ENCODE measurements at regions not wholly inside any gene's neighbourhood (a gene's known extent, or its start where the extent isn't known, plus 50 kb on each side); places are given as distances from the start of the nearest gene placed in this dataset.

DNA sequence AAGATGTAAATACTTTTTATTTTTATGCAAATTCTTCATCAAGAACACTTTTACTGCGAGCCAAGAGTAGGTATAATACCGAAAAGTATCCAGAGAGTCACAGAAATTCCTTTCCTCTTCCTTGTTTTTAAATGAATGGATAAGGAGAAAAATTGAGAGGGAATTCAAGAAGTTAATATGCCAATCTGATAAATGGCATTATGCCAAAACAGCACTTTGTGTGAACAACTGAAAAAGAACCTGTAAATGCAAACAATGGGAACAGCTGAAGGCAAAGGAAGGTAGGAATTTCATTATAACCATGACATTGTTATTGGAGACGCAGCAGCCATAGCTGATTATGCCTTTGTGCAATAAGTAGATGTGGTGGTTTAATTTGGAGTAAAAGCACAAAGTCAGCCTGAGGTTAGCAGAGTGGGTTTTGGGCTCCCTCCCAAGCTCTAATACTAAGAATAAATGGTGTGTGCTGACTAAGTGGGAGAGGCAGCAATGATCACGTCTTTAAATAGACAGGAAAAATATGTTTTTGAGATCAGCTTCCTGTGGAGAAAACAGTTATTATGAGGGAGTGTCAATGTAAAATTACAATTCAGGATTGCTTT, 209.8 kb upstream of the NDST4 start:
- DNase-seq (ENCODE audit: low read depth), result no peak
- TF ChIP-seq, protein P1, sequence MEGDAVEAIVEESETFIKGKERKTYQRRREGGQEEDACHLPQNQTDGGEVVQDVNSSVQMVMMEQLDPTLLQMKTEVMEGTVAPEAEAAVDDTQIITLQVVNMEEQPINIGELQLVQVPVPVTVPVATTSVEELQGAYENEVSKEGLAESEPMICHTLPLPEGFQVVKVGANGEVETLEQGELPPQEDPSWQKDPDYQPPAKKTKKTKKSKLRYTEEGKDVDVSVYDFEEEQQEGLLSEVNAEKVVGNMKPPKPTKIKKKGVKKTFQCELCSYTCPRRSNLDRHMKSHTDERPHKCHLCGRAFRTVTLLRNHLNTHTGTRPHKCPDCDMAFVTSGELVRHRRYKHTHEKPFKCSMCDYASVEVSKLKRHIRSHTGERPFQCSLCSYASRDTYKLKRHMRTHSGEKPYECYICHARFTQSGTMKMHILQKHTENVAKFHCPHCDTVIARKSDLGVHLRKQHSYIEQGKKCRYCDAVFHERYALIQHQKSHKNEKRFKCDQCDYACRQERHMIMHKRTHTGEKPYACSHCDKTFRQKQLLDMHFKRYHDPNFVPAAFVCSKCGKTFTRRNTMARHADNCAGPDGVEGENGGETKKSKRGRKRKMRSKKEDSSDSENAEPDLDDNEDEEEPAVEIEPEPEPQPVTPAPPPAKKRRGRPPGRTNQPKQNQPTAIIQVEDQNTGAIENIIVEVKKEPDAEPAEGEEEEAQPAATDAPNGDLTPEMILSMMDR (IDR thresholded peaks at IDR 0.05; ENCODE audit: control insufficient read depth, extremely low read depth, insufficient read depth), result no peak
- H3K4me3 ChIP-seq (ENCODE audit: low read depth, low read length), result no peak overlapping the region

- TF ChIP-seq, protein P1 (IDR thresholded peaks at IDR 0.05; ENCODE audit: control insufficient read depth, extremely low read depth, insufficient read depth), result no peak
- H3K4me3 ChIP-seq (ENCODE audit: low read depth, low read length), result no peak overlapping the region
- DNase-seq (ENCODE audit: low read depth), result no peak
Observed at GRCh38 chr4:115315182-115315581, 201.8 kb upstream of the NDST4 start.

GRCh38 chr4:115310641-115311040, 197.2 kb upstream of the NDST4 start:
- TF ChIP-seq, protein P1 (IDR thresholded peaks at IDR 0.05; ENCODE audit: control insufficient read depth, extremely low read depth, insufficient read depth), result no peak
- H3K4me3 ChIP-seq (ENCODE audit: low read depth, low read length), result no peak overlapping the region
- DNase-seq (ENCODE audit: low read depth), result no peak

GRCh38 chr4:115294717-115295116, 181.3 kb upstream of the NDST4 start:
- H3K4me3 ChIP-seq (ENCODE audit: low read depth, low read length), result no peak overlapping the region
- TF ChIP-seq, protein P1 (IDR thresholded peaks at IDR 0.05; ENCODE audit: control insufficient read depth, extremely low read depth, insufficient read depth), result no peak
- DNase-seq (ENCODE audit: low read depth), result no peak

DNA sequence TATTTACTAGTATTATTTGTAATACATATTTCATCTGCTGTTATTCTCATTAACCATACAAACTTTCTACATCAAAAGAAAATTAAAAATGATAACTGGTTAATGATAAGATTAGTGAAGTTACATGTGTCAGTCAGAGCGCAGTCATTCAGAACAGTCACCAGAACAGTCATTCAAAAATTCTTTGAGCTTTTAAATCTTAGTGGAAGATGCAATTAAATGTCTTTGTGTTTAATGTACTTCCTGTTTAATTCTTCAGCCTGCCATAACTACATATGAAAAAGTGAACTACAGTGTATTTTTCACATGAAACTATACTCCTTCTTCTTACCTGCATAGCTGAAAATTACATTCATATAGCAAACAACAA, 179.7 kb upstream of the NDST4 start:
- DNase-seq (ENCODE audit: low read depth), result no peak
- no peak overlapping the region for H3K4me3 ChIP-seq (ENCODE audit: low read depth, low read length)
- TF ChIP-seq, protein P1 (IDR thresholded peaks at IDR 0.05; ENCODE audit: control insufficient read depth, extremely low read depth, insufficient read depth), result no peak

DNA sequence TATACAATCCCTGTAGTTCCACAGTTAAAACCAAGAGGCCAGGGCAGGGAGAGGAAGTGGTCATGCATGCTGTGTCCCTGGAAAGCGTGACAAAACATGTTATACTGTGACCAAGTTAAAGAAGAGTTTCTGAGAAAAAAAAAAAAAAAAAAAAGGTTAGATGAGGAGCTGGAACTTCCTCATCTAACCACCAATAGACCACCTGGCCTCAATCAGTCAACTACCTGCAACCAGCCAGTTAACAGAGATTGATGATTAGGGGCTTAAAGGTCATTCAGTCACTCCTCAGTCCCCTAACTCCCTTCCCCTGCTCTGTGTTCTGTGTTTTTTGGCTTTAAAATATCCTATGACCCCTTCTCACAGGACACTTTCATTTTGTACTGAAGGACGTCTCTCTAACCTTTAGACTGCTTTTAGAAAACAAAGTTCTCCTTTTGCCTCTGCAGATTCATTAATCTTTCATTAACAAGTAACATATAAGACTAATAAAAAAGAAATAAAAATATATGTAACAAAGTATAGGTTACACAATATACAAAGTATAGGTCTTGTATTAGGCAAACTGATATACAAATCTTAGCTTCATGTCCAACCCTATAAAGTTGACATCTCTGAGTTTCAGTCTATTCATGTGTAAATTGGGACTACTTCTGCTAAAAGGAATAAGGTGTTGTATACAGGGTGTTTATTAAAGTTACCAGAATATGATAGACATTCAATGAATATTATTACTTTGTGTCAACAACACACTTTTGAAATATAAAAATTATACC, 179.1 kb upstream of the NDST4 start:
- TF ChIP-seq, protein P1 (IDR thresholded peaks at IDR 0.05; ENCODE audit: control insufficient read depth, extremely low read depth, insufficient read depth), result no peak
- H3K4me3 ChIP-seq (ENCODE audit: low read depth, low read length), result no peak overlapping the region
- no peak for DNase-seq (ENCODE audit: low read depth)

Measured in LNCaP clone FGC (cell line).